ENCODE measurements at regions not wholly inside any gene's neighbourhood (a gene's known extent, or its start where the extent isn't known, plus 50 kb on each side); places are given as distances from the start of the nearest gene placed in this dataset.

DNA sequence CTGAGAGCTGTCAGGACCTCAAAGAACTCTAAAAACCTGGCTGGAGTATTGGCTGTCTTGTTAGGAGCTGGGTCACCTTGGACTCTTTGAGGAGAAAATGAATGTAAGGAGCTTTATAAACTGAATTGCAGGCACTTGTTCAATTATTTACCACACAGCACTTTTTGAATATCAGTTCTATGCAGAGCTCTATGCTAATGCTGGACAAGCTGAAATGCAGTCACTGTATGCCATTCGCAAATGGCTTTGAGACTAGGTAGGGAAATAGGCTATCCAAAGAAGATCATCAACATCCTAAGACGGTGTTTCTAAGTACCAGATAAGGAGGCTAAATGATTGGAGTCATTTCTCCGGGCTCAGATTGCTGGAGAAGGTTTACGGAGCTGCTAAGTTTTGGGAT lies 333.5 kb downstream of the SIPA1L2 start:
- TF ChIP-seq, protein P1, sequence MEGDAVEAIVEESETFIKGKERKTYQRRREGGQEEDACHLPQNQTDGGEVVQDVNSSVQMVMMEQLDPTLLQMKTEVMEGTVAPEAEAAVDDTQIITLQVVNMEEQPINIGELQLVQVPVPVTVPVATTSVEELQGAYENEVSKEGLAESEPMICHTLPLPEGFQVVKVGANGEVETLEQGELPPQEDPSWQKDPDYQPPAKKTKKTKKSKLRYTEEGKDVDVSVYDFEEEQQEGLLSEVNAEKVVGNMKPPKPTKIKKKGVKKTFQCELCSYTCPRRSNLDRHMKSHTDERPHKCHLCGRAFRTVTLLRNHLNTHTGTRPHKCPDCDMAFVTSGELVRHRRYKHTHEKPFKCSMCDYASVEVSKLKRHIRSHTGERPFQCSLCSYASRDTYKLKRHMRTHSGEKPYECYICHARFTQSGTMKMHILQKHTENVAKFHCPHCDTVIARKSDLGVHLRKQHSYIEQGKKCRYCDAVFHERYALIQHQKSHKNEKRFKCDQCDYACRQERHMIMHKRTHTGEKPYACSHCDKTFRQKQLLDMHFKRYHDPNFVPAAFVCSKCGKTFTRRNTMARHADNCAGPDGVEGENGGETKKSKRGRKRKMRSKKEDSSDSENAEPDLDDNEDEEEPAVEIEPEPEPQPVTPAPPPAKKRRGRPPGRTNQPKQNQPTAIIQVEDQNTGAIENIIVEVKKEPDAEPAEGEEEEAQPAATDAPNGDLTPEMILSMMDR (IDR thresholded peaks at IDR 0.05; ENCODE audit: low read depth, low read length, poor library complexity, severe bottlenecking): no peak
- TF ChIP-seq EZH2phosphoT487 (IDR thresholded peaks at IDR 0.05; ENCODE audit: borderline replicate concordance, low read length): no peak

Data from DOHH2 (cell line).